Ishikawa (cell line): ENCODE measurements at regions not wholly inside any gene's neighbourhood (a gene's known extent, or its start where the extent isn't known, plus 50 kb on each side); places are given as distances from the start of the nearest gene placed in this dataset.
A peak's percentile ranks its signal among the peaks of the same experiment; 100 is the strongest.

ENCODE experiments used
- CEBPB ChIP-seq: IDR thresholded peaks from 2 replicates; pipeline ENCODE4 v1.6.1; 2012
- CREB1 ChIP-seq: IDR thresholded peaks from 2 replicates; pipeline ENCODE4 v1.6.1; 2012; ENCODE audit warnings: low read depth
- EGR1 ChIP-seq: IDR thresholded peaks from 2 replicates; pipeline ENCODE4 v1.6.1; 2012
- EP300 ChIP-seq: IDR thresholded peaks from 2 replicates; pipeline ENCODE4 v1.6.1; 2012; ENCODE audit warnings: borderline replicate concordance
- FOXM1 ChIP-seq: IDR thresholded peaks from 2 replicates; pipeline ENCODE4 v1.6.1; 2012; ENCODE audit warnings: low read depth, borderline replicate concordance
- MAX ChIP-seq: IDR thresholded peaks from 2 replicates; pipeline ENCODE4 v1.6.1; 2012
- NFIC ChIP-seq: IDR thresholded peaks from 2 replicates; pipeline ENCODE4 v1.6.1; 2012
- RAD21 ChIP-seq: IDR thresholded peaks from 2 replicates; pipeline ENCODE4 v1.6.1; 2012; ENCODE audit warnings: low read depth
- TAF1 ChIP-seq: IDR thresholded peaks from 2 replicates; pipeline ENCODE4 v1.6.1; 2012; ENCODE audit warnings: low read depth, mild to moderate bottlenecking
- TCF12 ChIP-seq: IDR thresholded peaks from 2 replicates; pipeline ENCODE4 v1.6.1; 2012; ENCODE audit warnings: low read depth
- TEAD4 ChIP-seq: IDR thresholded peaks from 2 replicates; pipeline ENCODE4 v1.6.1; 2012
- YY1 ChIP-seq: IDR thresholded peaks from 2 replicates; pipeline ENCODE4 v1.6.1; 2012; ENCODE audit warnings: low read depth
- ZBTB7A ChIP-seq: IDR thresholded peaks from 2 replicates; pipeline ENCODE4 v1.6.1; 2012; ENCODE audit warnings: low read depth
- TF ChIP-seq, protein P1 (sequence below): IDR thresholded peaks from 2 replicates; pipeline ENCODE4 v1.6.1; 2012; ENCODE audit warnings: low read depth, mild to moderate bottlenecking
- TF ChIP-seq, protein P2 (sequence below): IDR thresholded peaks from 2 replicates; pipeline ENCODE4 v1.6.1; 2012

GRCh38 chr21:32908534-32908933 is 117.2 kb upstream of the OLIG2 start:
- TF ChIP-seq, protein P1, sequence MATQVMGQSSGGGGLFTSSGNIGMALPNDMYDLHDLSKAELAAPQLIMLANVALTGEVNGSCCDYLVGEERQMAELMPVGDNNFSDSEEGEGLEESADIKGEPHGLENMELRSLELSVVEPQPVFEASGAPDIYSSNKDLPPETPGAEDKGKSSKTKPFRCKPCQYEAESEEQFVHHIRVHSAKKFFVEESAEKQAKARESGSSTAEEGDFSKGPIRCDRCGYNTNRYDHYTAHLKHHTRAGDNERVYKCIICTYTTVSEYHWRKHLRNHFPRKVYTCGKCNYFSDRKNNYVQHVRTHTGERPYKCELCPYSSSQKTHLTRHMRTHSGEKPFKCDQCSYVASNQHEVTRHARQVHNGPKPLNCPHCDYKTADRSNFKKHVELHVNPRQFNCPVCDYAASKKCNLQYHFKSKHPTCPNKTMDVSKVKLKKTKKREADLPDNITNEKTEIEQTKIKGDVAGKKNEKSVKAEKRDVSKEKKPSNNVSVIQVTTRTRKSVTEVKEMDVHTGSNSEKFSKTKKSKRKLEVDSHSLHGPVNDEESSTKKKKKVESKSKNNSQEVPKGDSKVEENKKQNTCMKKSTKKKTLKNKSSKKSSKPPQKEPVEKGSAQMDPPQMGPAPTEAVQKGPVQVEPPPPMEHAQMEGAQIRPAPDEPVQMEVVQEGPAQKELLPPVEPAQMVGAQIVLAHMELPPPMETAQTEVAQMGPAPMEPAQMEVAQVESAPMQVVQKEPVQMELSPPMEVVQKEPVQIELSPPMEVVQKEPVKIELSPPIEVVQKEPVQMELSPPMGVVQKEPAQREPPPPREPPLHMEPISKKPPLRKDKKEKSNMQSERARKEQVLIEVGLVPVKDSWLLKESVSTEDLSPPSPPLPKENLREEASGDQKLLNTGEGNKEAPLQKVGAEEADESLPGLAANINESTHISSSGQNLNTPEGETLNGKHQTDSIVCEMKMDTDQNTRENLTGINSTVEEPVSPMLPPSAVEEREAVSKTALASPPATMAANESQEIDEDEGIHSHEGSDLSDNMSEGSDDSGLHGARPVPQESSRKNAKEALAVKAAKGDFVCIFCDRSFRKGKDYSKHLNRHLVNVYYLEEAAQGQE, result no peak
- TF ChIP-seq TEAD4 (no peak), CEBPB (no peak), EP300 (no peak), YY1 (no peak), CREB1 (no peak), TAF1 (no peak)

DNA sequence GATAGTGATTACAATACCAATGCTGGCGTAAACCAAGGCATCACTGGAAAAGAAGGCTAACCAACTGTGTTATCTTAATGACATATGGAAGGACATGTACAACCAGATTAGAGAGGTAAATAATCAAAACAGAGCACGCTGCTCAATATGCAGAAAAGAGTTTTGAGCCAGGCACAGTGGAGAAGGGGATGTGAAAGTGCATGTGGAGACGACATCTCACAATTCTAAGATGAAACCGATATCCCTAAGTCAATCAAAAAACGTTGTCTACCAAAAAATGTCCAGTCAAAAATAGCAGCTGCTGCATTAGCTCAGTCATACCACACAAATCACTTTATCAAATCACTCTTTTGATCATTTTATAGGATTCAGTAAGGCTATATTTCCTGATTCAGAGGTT is 116.3 kb upstream of the OLIG2 start:
- TF ChIP-seq EP300 (no peak), CREB1 (no peak)

DNA sequence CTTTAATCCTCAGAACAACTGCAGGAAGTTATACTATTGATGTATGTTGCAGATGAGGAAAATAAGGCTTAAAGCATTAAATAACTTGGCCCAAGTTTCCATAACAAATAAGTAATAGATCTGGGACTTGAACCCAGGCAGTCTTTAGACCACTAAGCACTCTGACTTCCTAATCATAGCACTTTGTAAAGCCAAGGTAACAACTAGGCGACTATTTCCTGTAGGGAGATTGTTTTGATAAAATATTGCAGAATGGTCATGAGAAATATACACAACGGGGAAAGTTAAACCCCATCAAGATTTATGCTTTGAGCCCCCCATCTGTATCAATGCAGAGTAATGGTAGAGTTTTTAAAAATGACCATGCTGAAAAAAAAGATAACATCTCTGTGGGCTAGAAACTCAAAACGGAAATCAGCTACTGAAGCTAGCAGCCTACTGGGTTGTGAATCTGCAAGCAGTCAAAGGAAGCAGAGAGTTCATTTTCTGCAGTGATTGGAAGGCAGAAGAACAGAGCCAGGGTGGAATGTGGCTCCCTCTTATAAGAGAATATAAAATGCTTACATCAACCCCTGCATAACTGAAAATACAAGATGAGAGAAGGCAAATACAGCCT is 111.2 kb upstream of the OLIG2 start:
- no peak for TF ChIP-seq EP300
- no peak for TF ChIP-seq CREB1
- TF ChIP-seq TAF1, result no peak
- no peak for TF ChIP-seq NFIC

- TF ChIP-seq MAX, result no peak
Observed at GRCh38 chr21:32915099-32915498, 110.6 kb upstream of the OLIG2 start.

- TF ChIP-seq TEAD4 (no peak), CEBPB (no peak), MAX (no peak), FOXM1 (no peak), NFIC (no peak), TAF1 (no peak), EGR1 (no peak), EP300 (no peak), CREB1 (no peak), TCF12 (no peak), YY1 (no peak), RAD21 (no peak), ZBTB7A (no peak)
- TF ChIP-seq, protein P1, result no peak
- TF ChIP-seq, protein P2, sequence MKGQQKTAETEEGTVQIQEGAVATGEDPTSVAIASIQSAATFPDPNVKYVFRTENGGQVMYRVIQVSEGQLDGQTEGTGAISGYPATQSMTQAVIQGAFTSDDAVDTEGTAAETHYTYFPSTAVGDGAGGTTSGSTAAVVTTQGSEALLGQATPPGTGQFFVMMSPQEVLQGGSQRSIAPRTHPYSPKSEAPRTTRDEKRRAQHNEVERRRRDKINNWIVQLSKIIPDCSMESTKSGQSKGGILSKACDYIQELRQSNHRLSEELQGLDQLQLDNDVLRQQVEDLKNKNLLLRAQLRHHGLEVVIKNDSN, result no peak
Observed at GRCh38 chr21:32916088-32916487, 109.6 kb upstream of the OLIG2 start.

GRCh38 chr21:32916522-32917099 is 109.1 kb upstream of the OLIG2 start:
- TF ChIP-seq, protein P1, result peak; percentile 25; the same call in 1 of the 2 replicates
- TF ChIP-seq EGR1, result no peak
